ENCODE measurements at regions not wholly inside any gene's neighbourhood (a gene's known extent, or its start where the extent isn't known, plus 50 kb on each side); places are given as distances from the start of the nearest gene placed in this dataset.

- no peak for TF ChIP-seq CTCF (IDR thresholded peaks at IDR 0.05)
- no peak for TF ChIP-seq POLR2A (IDR thresholded peaks at IDR 0.05)
- no peaks in the 10 kb centered on the region for H3K36me3 ChIP-seq
- H3K27ac ChIP-seq: no peak overlapping the region
- intact Hi-C loops (cut with DNase I; ENCODE audit: low total_unique reads): no loop called here
- no peaks in the 10 kb centered on the region for H3K4me1 ChIP-seq
- no peaks in the 10 kb centered on the region for H3K27me3 ChIP-seq
- H3K4me3 ChIP-seq: no peak overlapping the region
- H3K9me3 ChIP-seq: no peaks in the 10 kb centered on the region
- no peak for DNase-seq
These were observed 420.5 kb upstream of the MEIS1 start for GRCh38 chr2:66014450-66014849.

DNA sequence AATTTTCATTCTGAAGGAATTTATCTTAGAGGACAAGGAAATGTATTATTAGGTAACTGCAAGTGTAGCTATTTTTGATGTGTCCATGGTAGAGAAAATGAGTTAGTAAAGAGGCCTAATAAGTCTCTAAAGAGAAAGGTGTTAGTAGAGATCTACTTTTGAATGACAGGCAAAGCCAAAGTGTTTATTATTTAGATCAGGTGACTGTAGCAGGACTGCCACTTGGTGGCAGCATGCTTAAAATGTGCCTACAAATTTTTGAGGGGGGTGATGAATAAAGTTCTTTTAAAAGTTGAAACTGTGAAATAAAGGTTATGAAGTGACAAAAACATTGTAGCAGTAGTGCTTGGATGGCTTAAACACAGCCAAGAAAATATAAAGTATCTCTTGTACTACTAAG, 421.5 kb upstream of the MEIS1 start:
- H3K9me3 ChIP-seq: no peaks in the 10 kb centered on the region
- H3K36me3 ChIP-seq: no peaks in the 10 kb centered on the region
- no peak overlapping the region for H3K4me3 ChIP-seq
- no peaks in the 10 kb centered on the region for H3K4me1 ChIP-seq
- no peak for DNase-seq
- intact Hi-C loops (cut with DNase I; ENCODE audit: low total_unique reads): no loop called here
- TF ChIP-seq CTCF (IDR thresholded peaks at IDR 0.05): no peak
- no peaks in the 10 kb centered on the region for H3K27me3 ChIP-seq
- H3K27ac ChIP-seq: no peak overlapping the region

GRCh38 chr2:66003931-66004330, 431.0 kb upstream of the MEIS1 start:
- intact Hi-C loops (cut with DNase I; ENCODE audit: low total_unique reads): no loop called here
- Histone ChIP-seq H3K27ac (no peak overlapping the region), H3K27me3 (no peaks in the 10 kb centered on the region), H3K9me3 (no peaks in the 10 kb centered on the region), H3K36me3 (no peaks in the 10 kb centered on the region), H3K4me1 (no peaks in the 10 kb centered on the region), H3K4me3 (no peak overlapping the region)
- no peak for TF ChIP-seq CTCF (IDR thresholded peaks at IDR 0.05)
- TF ChIP-seq POLR2A (IDR thresholded peaks at IDR 0.05): no peak
- no peak for DNase-seq

DNA sequence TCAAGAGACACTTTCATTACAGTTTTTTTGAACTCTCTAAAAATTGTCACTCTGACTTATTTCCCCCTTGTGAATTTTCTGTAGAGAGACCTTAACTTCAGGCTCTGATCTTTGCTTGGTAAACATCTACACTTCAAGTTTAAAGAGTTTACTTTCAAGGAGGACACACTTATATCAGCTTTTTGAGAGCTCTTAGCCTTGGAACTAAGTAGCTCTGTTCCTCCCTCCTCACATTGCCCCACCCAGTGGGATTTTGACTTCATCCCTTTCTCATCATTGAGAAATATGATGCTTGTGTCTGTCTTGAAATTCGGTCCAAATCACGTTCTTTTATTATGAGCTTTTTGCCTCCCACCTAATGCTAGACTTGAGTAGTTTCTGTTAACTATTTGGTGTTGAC, 433.4 kb upstream of the MEIS1 start:
- Histone ChIP-seq H3K27me3 (no peaks in the 10 kb centered on the region), H3K9me3 (no peaks in the 10 kb centered on the region), H3K4me1 (no peaks in the 10 kb centered on the region), H3K36me3 (no peaks in the 10 kb centered on the region), H3K27ac (no peak overlapping the region), H3K4me3 (no peak overlapping the region)
- TF ChIP-seq CTCF (IDR thresholded peaks at IDR 0.05): no peak
- no peak for TF ChIP-seq POLR2A (IDR thresholded peaks at IDR 0.05)
- intact Hi-C loops (cut with DNase I; ENCODE audit: low total_unique reads): no loop called here
- no peak for DNase-seq

DNA sequence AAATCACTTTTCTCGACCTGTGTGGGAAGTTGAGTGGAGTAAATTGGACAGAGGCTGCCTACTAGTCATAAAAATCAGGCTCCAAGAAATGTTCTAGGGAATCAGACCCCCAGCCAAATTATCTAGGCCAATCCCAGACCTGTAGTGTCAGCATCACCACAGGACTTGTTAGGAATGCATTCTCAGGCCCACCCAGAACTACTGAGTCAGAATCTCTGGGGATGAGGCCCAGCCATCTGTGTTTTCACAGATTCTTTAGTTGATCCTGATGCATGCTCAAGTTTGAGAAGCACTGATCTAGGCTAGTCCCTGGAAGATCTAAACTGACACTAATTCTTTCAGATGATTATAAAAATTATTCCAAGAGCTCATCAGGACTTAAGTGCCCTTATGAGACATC, 434.0 kb upstream of the MEIS1 start:
- intact Hi-C loops (cut with DNase I; ENCODE audit: low total_unique reads): no loop called here
- Histone ChIP-seq H3K36me3 (no peaks in the 10 kb centered on the region), H3K4me1 (no peaks in the 10 kb centered on the region), H3K27ac (no peak overlapping the region), H3K4me3 (no peak overlapping the region), H3K9me3 (no peaks in the 10 kb centered on the region), H3K27me3 (no peaks in the 10 kb centered on the region)
- no peak for TF ChIP-seq CTCF (IDR thresholded peaks at IDR 0.05)
- TF ChIP-seq POLR2A (IDR thresholded peaks at IDR 0.05): no peak
- DNase-seq: no peak
